ENCODE measurements at regions not wholly inside any gene's neighbourhood (a gene's known extent, or its start where the extent isn't known, plus 50 kb on each side); places are given as distances from the start of the nearest gene placed in this dataset.
"Not testable (repeated sequence)": the region's sequence is repeated elsewhere in the genome, so short reads cannot be mapped to it uniquely, and the experiment has no call there.

GRCh38 chr16:22436823-22437652, 62.6 kb upstream of the CDR2 start:
- DNase-seq (ENCODE audit: low spot score): peak; percentile 73
- H2AFZ ChIP-seq (ENCODE audit: low read length): peak overlapping the region; percentile 83
- peak overlapping the region; percentile 57 for H3K4me2 ChIP-seq (ENCODE audit: insufficient read depth, low read length, poor library complexity, severe bottlenecking)
- H3K9ac ChIP-seq (ENCODE audit: low read depth, low read length, poor library complexity): peak overlapping the region; percentile 94
- peak overlapping the region; percentile 95 for H3K18ac ChIP-seq (ENCODE audit: low read length)
- H3K27ac ChIP-seq (replicated peaks; ENCODE audit: low read length): peak overlapping the region; percentile 94
- H3K79me1 ChIP-seq (ENCODE audit: low read depth, low read length); H3K9me3 ChIP-seq (replicated peaks in 1 of 2; ENCODE audit: control insufficient read depth in 2 of 2, insufficient read depth in 1 of 2, low read depth in 1 of 2, low read length in 2 of 2); H3K4ac ChIP-seq (ENCODE audit: low read length); H3K23ac ChIP-seq (ENCODE audit: low read depth, low read length, poor library complexity); H4K91ac ChIP-seq (ENCODE audit: low read depth, low read length, poor library complexity); H3K14ac ChIP-seq (ENCODE audit: low read length); H2BK120ac ChIP-seq (ENCODE audit: low read depth, low read length); H2BK5ac ChIP-seq (ENCODE audit: low read length); H2AK5ac ChIP-seq (ENCODE audit: low read depth, low read length); H3K4me1 ChIP-seq (ENCODE audit: control insufficient read depth in 2 of 2, insufficient read depth in 1 of 2, low read depth in 1 of 2, low read length in 2 of 2); H3K36me3 ChIP-seq (replicated peaks in 1 of 2; ENCODE audit: control insufficient read depth in 2 of 2, insufficient read depth in 2 of 2, low read length in 2 of 2); H3K27me3 ChIP-seq (ENCODE audit: control insufficient read depth in 3 of 3, insufficient read depth in 3 of 3, low read depth in 1 of 3, low read length in 3 of 3); H2BK15ac ChIP-seq (ENCODE audit: low read length); H4K8ac ChIP-seq (ENCODE audit: low read depth, low read length): not testable (repeated sequence)
- H2BK12ac ChIP-seq (ENCODE audit: low read length): peak overlapping the region; percentile 3
- WGBS, 2 donors (ENCODE audit: extremely low coverage in 2 of 2, insufficient read length in 2 of 2, insufficient replicate concordance in 1 of 2): no CpG with 5 or more reads among the region's 96 CpGs
- peak overlapping the region; percentile 59 to 95 for H3K4me3 ChIP-seq (ENCODE audit: low read length in 2 of 2)

DNA sequence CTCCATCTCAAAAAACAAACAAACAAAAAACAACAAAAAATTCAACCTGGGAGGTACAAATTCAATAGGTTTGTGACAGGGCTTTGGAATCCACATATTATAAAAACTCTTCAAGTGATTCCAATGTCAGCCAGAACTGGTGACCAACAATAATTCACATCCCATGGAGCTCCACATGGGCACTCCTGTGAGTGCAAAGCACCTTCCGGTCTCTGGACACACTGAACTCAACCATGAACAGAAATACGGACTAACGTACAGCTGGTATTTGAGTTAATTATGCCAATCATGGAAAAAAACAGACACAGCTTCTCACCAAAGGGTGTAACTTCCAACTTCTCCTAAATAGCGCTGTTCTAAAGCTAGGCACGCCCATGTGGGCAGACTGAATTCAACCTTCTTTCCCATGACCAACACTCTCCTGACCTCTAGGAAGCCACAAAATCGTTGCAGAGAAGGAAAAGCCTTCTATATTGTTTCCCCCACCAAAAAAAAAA, 62.0 kb upstream of the CDR2 start:
- H3K9me3 ChIP-seq (replicated peaks in 1 of 2; ENCODE audit: control insufficient read depth in 2 of 2, insufficient read depth in 1 of 2, low read depth in 1 of 2, low read length in 2 of 2); H2BK15ac ChIP-seq (ENCODE audit: low read length); H2BK120ac ChIP-seq (ENCODE audit: low read depth, low read length); H3K27me3 ChIP-seq (ENCODE audit: control insufficient read depth in 3 of 3, insufficient read depth in 3 of 3, low read depth in 1 of 3, low read length in 3 of 3); H3K4ac ChIP-seq (ENCODE audit: low read length); H4K91ac ChIP-seq (ENCODE audit: low read depth, low read length, poor library complexity); H3K14ac ChIP-seq (ENCODE audit: low read length); H2BK12ac ChIP-seq (ENCODE audit: low read length); H2BK5ac ChIP-seq (ENCODE audit: low read length); H3K27ac ChIP-seq (replicated peaks; ENCODE audit: low read length); H4K8ac ChIP-seq (ENCODE audit: low read depth, low read length); H3K18ac ChIP-seq (ENCODE audit: low read length); H3K4me1 ChIP-seq (ENCODE audit: control insufficient read depth in 2 of 2, insufficient read depth in 1 of 2, low read depth in 1 of 2, low read length in 2 of 2); H3K4me2 ChIP-seq (ENCODE audit: insufficient read depth, low read length, poor library complexity, severe bottlenecking); H3K79me1 ChIP-seq (ENCODE audit: low read depth, low read length); H3K9ac ChIP-seq (ENCODE audit: low read depth, low read length, poor library complexity); H3K23ac ChIP-seq (ENCODE audit: low read depth, low read length, poor library complexity); DNase-seq (ENCODE audit: low spot score); H3K36me3 ChIP-seq (replicated peaks in 1 of 2; ENCODE audit: control insufficient read depth in 2 of 2, insufficient read depth in 2 of 2, low read length in 2 of 2); H2AK5ac ChIP-seq (ENCODE audit: low read depth, low read length): not testable (repeated sequence)
- peak overlapping the region in 1 of 2 donors; percentile 59 for H3K4me3 ChIP-seq (ENCODE audit: low read length in 2 of 2)
- WGBS, 2 donors (ENCODE audit: extremely low coverage in 2 of 2, insufficient read length in 2 of 2, insufficient replicate concordance in 1 of 2): no CpG with 5 or more reads among the region's 6 CpGs
- peak overlapping the region; percentile 83 for H2AFZ ChIP-seq (ENCODE audit: low read length)

- not testable (repeated sequence) for H3K9ac ChIP-seq (ENCODE audit: low read depth, low read length, poor library complexity); H3K4me3 ChIP-seq (ENCODE audit: low read length in 2 of 2); H3K9me3 ChIP-seq (replicated peaks in 1 of 2; ENCODE audit: control insufficient read depth in 2 of 2, insufficient read depth in 1 of 2, low read depth in 1 of 2, low read length in 2 of 2); H3K27me3 ChIP-seq (ENCODE audit: control insufficient read depth in 3 of 3, insufficient read depth in 3 of 3, low read depth in 1 of 3, low read length in 3 of 3); H2BK5ac ChIP-seq (ENCODE audit: low read length); H3K18ac ChIP-seq (ENCODE audit: low read length); H3K23ac ChIP-seq (ENCODE audit: low read depth, low read length, poor library complexity); H3K4me2 ChIP-seq (ENCODE audit: insufficient read depth, low read length, poor library complexity, severe bottlenecking); H2BK120ac ChIP-seq (ENCODE audit: low read depth, low read length); H3K79me1 ChIP-seq (ENCODE audit: low read depth, low read length); H2BK15ac ChIP-seq (ENCODE audit: low read length); H2AK5ac ChIP-seq (ENCODE audit: low read depth, low read length); H3K4ac ChIP-seq (ENCODE audit: low read length); H3K27ac ChIP-seq (replicated peaks; ENCODE audit: low read length); H2AFZ ChIP-seq (ENCODE audit: low read length); DNase-seq (ENCODE audit: low spot score); H3K4me1 ChIP-seq (ENCODE audit: control insufficient read depth in 2 of 2, insufficient read depth in 1 of 2, low read depth in 1 of 2, low read length in 2 of 2); H4K8ac ChIP-seq (ENCODE audit: low read depth, low read length); H2BK12ac ChIP-seq (ENCODE audit: low read length); H3K14ac ChIP-seq (ENCODE audit: low read length); H4K91ac ChIP-seq (ENCODE audit: low read depth, low read length, poor library complexity)
- no CpG with 5 or more reads among the region's 9 CpGs for WGBS, 2 donors (ENCODE audit: extremely low coverage in 2 of 2, insufficient read length in 2 of 2, insufficient replicate concordance in 1 of 2)
- peaks cover 2 to 15% of the 10 kb centered on the region in 2 donors for H3K36me3 ChIP-seq (replicated peaks in 1 of 2; ENCODE audit: control insufficient read depth in 2 of 2, insufficient read depth in 2 of 2, low read length in 2 of 2)
These were observed 56.9 kb upstream of the CDR2 start for GRCh38 chr16:22431314-22431713.

DNA sequence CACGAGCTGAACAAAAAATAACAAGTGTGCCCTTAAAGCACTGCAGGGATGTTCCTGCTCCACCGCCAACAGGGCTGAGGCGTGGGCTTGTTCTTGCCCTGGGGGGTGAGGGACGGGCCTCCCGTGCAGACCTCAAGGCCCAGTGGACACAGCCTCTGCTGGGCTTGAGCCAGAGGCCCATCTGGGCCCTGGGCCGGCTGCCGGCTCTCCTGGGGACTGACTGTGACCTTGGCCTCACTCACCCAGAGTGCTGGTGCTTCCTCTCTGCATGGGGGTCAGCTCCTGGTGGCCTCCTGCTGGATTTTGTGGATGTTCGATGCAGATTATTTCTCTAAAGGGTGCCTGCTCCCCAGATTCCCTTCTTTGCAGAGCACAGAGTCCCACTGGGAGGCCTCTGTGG, 54.2 kb upstream of the CDR2 start:
- Histone ChIP-seq H2BK120ac (ENCODE audit: low read depth, low read length) (no peak overlapping the region), H3K79me1 (ENCODE audit: low read depth, low read length) (no peaks in the 10 kb centered on the region), H2AFZ (ENCODE audit: low read length) (no peak overlapping the region), H2AK5ac (ENCODE audit: low read depth, low read length) (no peak overlapping the region), H3K4me2 (ENCODE audit: insufficient read depth, low read length, poor library complexity, severe bottlenecking) (no peak overlapping the region), H3K9ac (ENCODE audit: low read depth, low read length, poor library complexity) (peak overlapping the region; percentile 21), H3K18ac (ENCODE audit: low read length) (no peak overlapping the region), H2BK5ac (ENCODE audit: low read length) (no peak overlapping the region), H3K27me3 (ENCODE audit: control insufficient read depth in 3 of 3, insufficient read depth in 3 of 3, low read depth in 1 of 3, low read length in 3 of 3) (peaks cover 0 to 2% (median 0%) of the 10 kb centered on the region in 3 experiments), H3K36me3 (replicated peaks in 1 of 2; ENCODE audit: control insufficient read depth in 2 of 2, insufficient read depth in 2 of 2, low read length in 2 of 2) (peaks cover 4 to 15% of the 10 kb centered on the region in 2 donors), H2BK12ac (ENCODE audit: low read length) (no peak overlapping the region), H3K4me3 (ENCODE audit: low read length in 2 of 2) (no peak overlapping the region), H2BK15ac (ENCODE audit: low read length) (no peak overlapping the region), H4K8ac (ENCODE audit: low read depth, low read length) (no peak overlapping the region), H3K14ac (ENCODE audit: low read length) (no peak overlapping the region), H3K9me3 (replicated peaks in 1 of 2; ENCODE audit: control insufficient read depth in 2 of 2, insufficient read depth in 1 of 2, low read depth in 1 of 2, low read length in 2 of 2) (peaks cover 0 to 2% of the 10 kb centered on the region in 2 donors), H3K27ac (replicated peaks; ENCODE audit: low read length) (no peak overlapping the region), H3K23ac (ENCODE audit: low read depth, low read length, poor library complexity) (no peak overlapping the region), H3K4ac (ENCODE audit: low read length) (no peak overlapping the region), H4K91ac (ENCODE audit: low read depth, low read length, poor library complexity) (no peak overlapping the region), H3K4me1 (ENCODE audit: control insufficient read depth in 2 of 2, insufficient read depth in 1 of 2, low read depth in 1 of 2, low read length in 2 of 2) (peaks cover 0 to 2% of the 10 kb centered on the region in 2 donors)
- WGBS, 2 donors (ENCODE audit: extremely low coverage in 2 of 2, insufficient read length in 2 of 2, insufficient replicate concordance in 1 of 2): no CpG with 5 or more reads among the region's 8 CpGs
- no peak for DNase-seq (ENCODE audit: low spot score)

All from neuronal stem cell (in vitro differentiated cells).